Body of pancreas (tissue), 4 donors: ENCODE measurements at regions not wholly inside any gene's neighbourhood (a gene's known extent, or its start where the extent isn't known, plus 50 kb on each side); places are given as distances from the start of the nearest gene placed in this dataset.

Experiments used
- CTCF ChIP-seq, 7 experiments: fragments of 450-650 bp in 4 of 7; fragments of 200-600 bp in 3 of 7; sonication (generic) in 3 of 7; IDR thresholded peaks; one replicate each; pipeline ENCODE4 v1.5.1; 2016 to 2019; ENCODE audit warnings: antibody characterized with exemption in 7 of 7
- POLR2A ChIP-seq, 3 donors: fragments of 450-650 bp; IDR thresholded peaks; one replicate each; pipeline ENCODE4 v1.6.1; 2016; ENCODE audit warnings: antibody characterized with exemption in 3 of 3, mild to moderate bottlenecking in 2 of 3

DNA sequence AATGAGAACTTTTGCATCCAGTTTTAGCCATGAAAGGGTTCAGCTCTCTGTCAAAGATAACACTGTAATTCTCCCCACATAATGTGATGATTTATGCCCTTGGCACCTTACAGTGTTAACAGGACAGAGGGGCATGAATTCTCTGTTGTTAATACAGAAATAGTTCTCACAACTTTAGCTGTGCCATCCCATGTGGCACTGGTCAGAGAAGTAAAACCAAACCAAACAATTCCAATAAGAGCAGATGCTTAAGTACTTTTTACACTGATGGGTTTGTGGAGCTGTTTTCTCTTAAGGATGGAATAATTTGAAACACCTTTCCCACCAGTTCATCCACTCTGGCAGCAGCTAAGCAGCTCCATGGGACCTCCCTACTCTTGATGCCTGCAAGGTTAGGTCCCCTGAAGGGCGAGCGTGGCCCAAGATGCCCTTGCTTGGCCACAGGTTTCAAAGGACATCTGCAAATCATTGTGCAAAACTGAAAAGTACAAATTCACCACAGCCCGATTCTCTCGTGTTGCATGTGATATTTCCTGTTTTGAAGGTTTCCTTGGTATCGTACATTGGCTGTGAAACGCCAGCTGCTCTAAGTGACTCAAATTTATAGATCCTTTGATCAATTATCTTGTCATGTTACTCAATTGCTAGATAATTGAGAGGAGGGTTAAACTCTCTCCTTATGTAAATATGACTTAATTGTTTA lies 82.5 kb upstream of the CREB5 start:
- TF ChIP-seq CTCF (IDR thresholded peaks at IDR 0.05) (no peak), POLR2A (IDR thresholded peaks at IDR 0.05) (no peak)
